ENCODE measurements at regions not wholly inside any gene's neighbourhood (a gene's known extent, or its start where the extent isn't known, plus 50 kb on each side); places are given as distances from the start of the nearest gene placed in this dataset.

- Histone ChIP-seq H3K9me3 (peaks cover 0 to 13% (median 0%) of the 10 kb centered on the region in 4 donors), H3K27me3 (no peaks in the 10 kb centered on the region), H3K4me3 (no peak overlapping the region), H3K27ac (no peak overlapping the region), H3K4me1 (no peaks in the 10 kb centered on the region), H3K36me3 (no peaks in the 10 kb centered on the region)
- 75 to 91% (median 88%) methylated on average over 2 to 6 of the region's 6 CpGs; no CpG with 5 or more reads in 1 of the 5 donors for WGBS, 5 donors
- no peak for TF ChIP-seq EP300 (IDR thresholded peaks at IDR 0.05)
- TF ChIP-seq POLR2A (IDR thresholded peaks at IDR 0.05) = no peak
- TF ChIP-seq POLR2AphosphoS5 (IDR thresholded peaks at IDR 0.05) = no peak
- no peak for TF ChIP-seq CTCF (IDR thresholded peaks at IDR 0.05)
- no peak for DNase-seq
- intact Hi-C loops (cut with DNase I; ENCODE audit: low total_unique reads) = no loop called here
Observed at GRCh38 chr5:57550132-57550531, 67.5 kb upstream of the ACTBL2 start.

- peaks cover 0 to 13% (median 0%) of the 10 kb centered on the region in 4 donors for H3K9me3 ChIP-seq
- H3K27me3 ChIP-seq = no peaks in the 10 kb centered on the region
- intact Hi-C loops (cut with DNase I; ENCODE audit: low total_unique reads) = no loop called here
- no peaks in the 10 kb centered on the region for H3K4me1 ChIP-seq
- no peak overlapping the region for H3K4me3 ChIP-seq
- TF ChIP-seq POLR2A (IDR thresholded peaks at IDR 0.05) (no peak), CTCF (IDR thresholded peaks at IDR 0.05) (no peak), POLR2AphosphoS5 (IDR thresholded peaks at IDR 0.05) (no peak), EP300 (IDR thresholded peaks at IDR 0.05) (no peak)
- no peak for DNase-seq
- no peaks in the 10 kb centered on the region for H3K36me3 ChIP-seq
- no peak overlapping the region for H3K27ac ChIP-seq
Observed at GRCh38 chr5:57549566-57549965, 67.0 kb upstream of the ACTBL2 start.

- Histone ChIP-seq H3K36me3 (no peaks in the 10 kb centered on the region), H3K4me3 (no peak overlapping the region), H3K4me1 (no peaks in the 10 kb centered on the region), H3K27me3 (no peaks in the 10 kb centered on the region), H3K27ac (no peak overlapping the region), H3K9me3 (no peaks in the 10 kb centered on the region)
- WGBS, 5 donors = 61 to 84% (median 75%) methylated on average over 2 of the region's 2 CpGs
- TF ChIP-seq CTCF (IDR thresholded peaks at IDR 0.05) = no peak
- no peak for TF ChIP-seq POLR2AphosphoS5 (IDR thresholded peaks at IDR 0.05)
- TF ChIP-seq POLR2A (IDR thresholded peaks at IDR 0.05) = no peak
- TF ChIP-seq EP300 (IDR thresholded peaks at IDR 0.05) = no peak
- DNase-seq = no peak
- intact Hi-C loops (cut with DNase I; ENCODE audit: low total_unique reads) = no loop called here
Observed at GRCh38 chr5:57540823-57541222, 58.2 kb upstream of the ACTBL2 start.

GRCh38 chr5:57539281-57539701 is 56.7 kb upstream of the ACTBL2 start:
- no peak for DNase-seq
- H3K27me3 ChIP-seq = no peaks in the 10 kb centered on the region
- H3K9me3 ChIP-seq = no peaks in the 10 kb centered on the region
- no peaks in the 10 kb centered on the region for H3K36me3 ChIP-seq
- H3K4me1 ChIP-seq = no peaks in the 10 kb centered on the region
- TF ChIP-seq EP300 (IDR thresholded peaks at IDR 0.05) (no peak), POLR2A (IDR thresholded peaks at IDR 0.05) (no peak), POLR2AphosphoS5 (IDR thresholded peaks at IDR 0.05) (no peak), CTCF (IDR thresholded peaks at IDR 0.05) (no peak)
- intact Hi-C loops (cut with DNase I; ENCODE audit: low total_unique reads) = no loop called here
- WGBS, 5 donors = 67 to 71% (median 68%) methylated on average over 3 of the region's 3 CpGs
- no peak overlapping the region for H3K4me3 ChIP-seq
- H3K27ac ChIP-seq = no peak overlapping the region

Measured in stomach (tissue), 8 donors.